ENCODE measurements at regions not wholly inside any gene's neighbourhood (a gene's known extent, or its start where the extent isn't known, plus 50 kb on each side); places are given as distances from the start of the nearest gene placed in this dataset.

GRCh38 chr1:187266051-187266450 lies 437.3 kb downstream of the PLA2G4A start:
- no peak for TF ChIP-seq EZH2 (IDR thresholded peaks at IDR 0.05)
- TF ChIP-seq POLR2AphosphoS5 (IDR thresholded peaks at IDR 0.05; ENCODE audit: borderline replicate concordance, low read depth, low read length) = no peak
- no peak for TF ChIP-seq FOXP2 (optimal IDR thresholded peaks at IDR 0.05; ENCODE audit: control extremely low read depth, extremely low read length, insufficient read depth)

Measured in SK-N-MC (cell line).